KMS-11 (cell line): ENCODE measurements at regions not wholly inside any gene's neighbourhood (a gene's known extent, or its start where the extent isn't known, plus 50 kb on each side); places are given as distances from the start of the nearest gene placed in this dataset.

ENCODE experiments used
- H2AFZ ChIP-seq: fragments of 200-600 bp; sonication (generic); 2 replicates; pipeline ENCODE4 v1.6.1; 2016; ENCODE audit warnings: antibody characterized with exemption, mixed run types, low read depth
- H3K27ac ChIP-seq: fragments of 200-600 bp; sonication (generic); 2 replicates; pipeline ENCODE4 v1.6.1; 2016; ENCODE audit warnings: mild to moderate bottlenecking, mixed run types
- H3K27me3 ChIP-seq: fragments of 200-600 bp; sonication (generic); 2 replicates; pipeline ENCODE4 v1.6.1; 2017; ENCODE audit warnings: mild to moderate bottlenecking, low read depth, mixed run types, moderate library complexity; ENCODE audit not compliant: insufficient read depth
- H3K36me3 ChIP-seq: fragments of 200-600 bp; sonication (generic); 2 replicates; pipeline ENCODE4 v1.6.1; 2017; ENCODE audit warnings: mild to moderate bottlenecking, mixed run types; ENCODE audit not compliant: insufficient read depth
- H3K4me1 ChIP-seq: fragments of 200-600 bp; sonication (generic); 2 replicates; pipeline ENCODE4 v1.6.1; 2016; ENCODE audit warnings: mild to moderate bottlenecking, low read depth, mixed run types; ENCODE audit not compliant: poor library complexity, severe bottlenecking
- H3K4me2 ChIP-seq: fragments of 200-600 bp; sonication (generic); 2 replicates; pipeline ENCODE4 v1.7.0; 2016; ENCODE audit warnings: mild to moderate bottlenecking, mixed run types
- H3K4me3 ChIP-seq: fragments of 200-600 bp; sonication (generic); IDR thresholded peaks from 2 replicates; pipeline ENCODE4 v1.6.1; 2017; ENCODE audit warnings: low read depth, low read length, mixed read lengths; ENCODE audit not compliant: insufficient read depth
- H3K79me2 ChIP-seq: fragments of 200-600 bp; sonication (generic); 2 replicates; pipeline ENCODE4 v1.6.1; 2016; ENCODE audit warnings: low read depth, mixed run types; ENCODE audit not compliant: insufficient read depth
- H3K9ac ChIP-seq: fragments of 200-600 bp; sonication (generic); 2 replicates; pipeline ENCODE4 v1.6.1; 2016; ENCODE audit warnings: mild to moderate bottlenecking, mixed run types
- H4K20me1 ChIP-seq: fragments of 200-600 bp; sonication (generic); 2 replicates; pipeline ENCODE4 v1.6.1; 2016; ENCODE audit warnings: mild to moderate bottlenecking, mixed run types; ENCODE audit not compliant: insufficient read depth
- CTCF ChIP-seq: fragments of 200-600 bp; sonication (generic); conservative IDR thresholded peaks from 2 replicates; pipeline ENCODE4 v1.6.1; 2017; ENCODE audit warnings: low read depth, mild to moderate bottlenecking, antibody characterized with exemption, low read length, moderate library complexity, mixed read lengths

- H3K36me3 ChIP-seq, result no peaks in the 10 kb centered on the region
- H3K27ac ChIP-seq, result no peak overlapping the region
- no peaks in the 10 kb centered on the region for H3K27me3 ChIP-seq
- H3K79me2 ChIP-seq, result no peaks in the 10 kb centered on the region
- peaks cover 55% of the 10 kb centered on the region for H3K4me1 ChIP-seq
- H2AFZ ChIP-seq, result no peak overlapping the region
- H4K20me1 ChIP-seq, result no peaks in the 10 kb centered on the region
- no peak overlapping the region for H3K9ac ChIP-seq
- H3K4me3 ChIP-seq, result no peak overlapping the region
- TF ChIP-seq CTCF, result no peak
- no peak overlapping the region for H3K4me2 ChIP-seq
Measured at GRCh38 chr20:39785252-39785917, 823.2 kb downstream of the DHX35 start.

GRCh38 chr20:39784693-39785092, 822.5 kb downstream of the DHX35 start:
- Histone ChIP-seq H3K27me3 (no peaks in the 10 kb centered on the region), H3K4me1 (peaks cover 48% of the 10 kb centered on the region), H3K27ac (no peak overlapping the region), H3K9ac (no peak overlapping the region), H3K4me2 (no peak overlapping the region; the same call in 1 of the 2 replicates), H2AFZ (no peak overlapping the region), H3K4me3 (no peak overlapping the region), H3K79me2 (no peaks in the 10 kb centered on the region), H4K20me1 (no peaks in the 10 kb centered on the region), H3K36me3 (no peaks in the 10 kb centered on the region)
- TF ChIP-seq CTCF, result no peak

- Histone ChIP-seq H3K4me3 (no peak overlapping the region), H3K36me3 (no peaks in the 10 kb centered on the region), H3K27me3 (no peaks in the 10 kb centered on the region), H3K9ac (no peak overlapping the region), H3K27ac (no peak overlapping the region), H2AFZ (no peak overlapping the region), H3K4me2 (no peak overlapping the region), H4K20me1 (no peaks in the 10 kb centered on the region), H3K79me2 (no peaks in the 10 kb centered on the region), H3K4me1 (peaks cover 18% of the 10 kb centered on the region)
- TF ChIP-seq CTCF, result no peak
Measured at GRCh38 chr20:39778847-39779604, 816.9 kb downstream of the DHX35 start.

- Histone ChIP-seq H3K4me3 (no peak overlapping the region), H3K27me3 (no peaks in the 10 kb centered on the region), H3K79me2 (no peaks in the 10 kb centered on the region), H3K27ac (no peak overlapping the region), H3K4me2 (no peak overlapping the region), H4K20me1 (no peaks in the 10 kb centered on the region), H3K4me1 (peaks cover 15% of the 10 kb centered on the region), H3K36me3 (no peaks in the 10 kb centered on the region), H2AFZ (no peak overlapping the region), H3K9ac (no peak overlapping the region)
- TF ChIP-seq CTCF, result no peak
Measured at GRCh38 chr20:39778431-39778830, 816.3 kb downstream of the DHX35 start.
